ENCODE measurements at regions not wholly inside any gene's neighbourhood (a gene's known extent, or its start where the extent isn't known, plus 50 kb on each side); places are given as distances from the start of the nearest gene placed in this dataset.
"Not testable (repeated sequence)": the region's sequence is repeated elsewhere in the genome, so short reads cannot be mapped to it uniquely, and the experiment has no call there.

DNA sequence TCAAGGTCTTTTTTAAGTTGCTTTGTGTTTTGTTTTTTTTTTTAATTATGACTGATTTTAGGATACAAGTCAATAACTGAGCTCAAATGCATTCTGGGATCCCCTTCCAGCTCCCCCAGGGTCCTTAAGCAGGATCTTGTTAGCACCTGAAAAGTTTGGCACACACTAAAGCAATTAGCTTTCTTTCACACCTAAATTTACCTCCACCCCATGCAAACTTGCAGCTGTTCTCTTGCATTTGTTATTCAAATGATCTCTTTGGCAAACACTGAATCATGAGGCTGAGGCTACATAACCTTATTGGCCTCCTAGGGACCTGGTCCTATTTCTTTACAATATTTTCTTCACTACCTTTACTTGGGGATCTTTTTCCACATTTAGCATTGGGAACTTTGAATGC, 2026.1 kb upstream of the CELF4 start:
- Histone ChIP-seq H3K9me3 (ENCODE audit: control insufficient read depth, low read length) (no peaks in the 10 kb centered on the region), H3K4me3 (ENCODE audit: low read length) (no peak overlapping the region), H3K27me3 (ENCODE audit: control insufficient read depth, insufficient read depth) (no peaks in the 10 kb centered on the region), H3K27ac (ENCODE audit: low read length) (no peak overlapping the region), H3K4me1 (ENCODE audit: control insufficient read depth, insufficient read depth, low read length) (no peaks in the 10 kb centered on the region)
- no peak for ATAC-seq
- intact Hi-C loops (cut with DNase I), result no loop called here
- DNase-seq, result no peak

DNA sequence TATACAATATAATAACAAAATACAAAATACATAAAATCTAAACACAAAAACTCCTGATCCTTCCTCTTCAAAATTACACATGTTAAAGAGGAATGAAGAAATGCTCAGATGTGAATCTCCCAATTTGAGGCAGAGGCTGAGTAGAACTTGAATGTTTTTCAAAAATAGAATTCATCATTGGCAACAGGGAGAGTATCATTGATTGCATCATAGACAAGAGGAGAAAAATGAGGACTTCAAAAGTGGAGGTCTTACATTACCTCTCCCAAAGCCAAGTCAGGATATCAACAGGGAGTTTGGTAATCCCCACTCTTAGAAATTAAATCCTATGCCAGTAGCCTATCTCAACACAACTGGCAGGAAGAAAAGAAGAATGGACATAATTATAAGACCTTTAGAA, 2023.9 kb upstream of the CELF4 start:
- no peak for DNase-seq
- intact Hi-C loops (cut with DNase I), result no loop called here
- no peaks in the 10 kb centered on the region for H3K4me1 ChIP-seq (ENCODE audit: control insufficient read depth, insufficient read depth, low read length)
- ATAC-seq, result no peak
- no peaks in the 10 kb centered on the region for H3K27me3 ChIP-seq (ENCODE audit: control insufficient read depth, insufficient read depth)
- H3K27ac ChIP-seq (ENCODE audit: low read length), result no peak overlapping the region
- H3K9me3 ChIP-seq (ENCODE audit: control insufficient read depth, low read length), result no peaks in the 10 kb centered on the region
- no peak overlapping the region for H3K4me3 ChIP-seq (ENCODE audit: low read length)

DNA sequence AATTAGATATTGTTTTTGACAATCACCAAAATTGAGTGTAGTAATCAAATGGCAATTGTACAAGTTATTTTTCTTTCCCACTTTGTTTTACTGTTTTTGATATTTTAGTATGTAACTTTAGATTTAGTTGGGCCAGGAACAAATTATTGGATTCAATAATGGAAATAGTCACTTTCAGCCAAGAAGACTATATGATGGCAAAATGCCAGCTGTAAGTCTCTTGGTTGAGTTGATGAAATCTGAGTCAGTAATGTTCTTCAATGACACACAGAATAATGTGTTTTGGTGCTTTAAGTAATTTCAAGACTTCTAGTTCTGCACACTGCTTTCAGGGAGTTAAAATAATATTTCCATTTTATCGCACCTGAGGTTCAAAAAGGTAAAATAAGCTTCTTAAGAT, 2022.0 kb upstream of the CELF4 start:
- 92% methylated on average over 1 of the region's 1 CpG for WGBS
- intact Hi-C loops (cut with DNase I), result no loop called here
- Histone ChIP-seq H3K27me3 (ENCODE audit: control insufficient read depth, insufficient read depth) (no peaks in the 10 kb centered on the region), H3K9me3 (ENCODE audit: control insufficient read depth, low read length) (no peaks in the 10 kb centered on the region), H3K4me3 (ENCODE audit: low read length) (no peak overlapping the region), H3K27ac (ENCODE audit: low read length) (no peak overlapping the region), H3K4me1 (ENCODE audit: control insufficient read depth, insufficient read depth, low read length) (no peaks in the 10 kb centered on the region)
- no peak for ATAC-seq
- no peak for DNase-seq

DNA sequence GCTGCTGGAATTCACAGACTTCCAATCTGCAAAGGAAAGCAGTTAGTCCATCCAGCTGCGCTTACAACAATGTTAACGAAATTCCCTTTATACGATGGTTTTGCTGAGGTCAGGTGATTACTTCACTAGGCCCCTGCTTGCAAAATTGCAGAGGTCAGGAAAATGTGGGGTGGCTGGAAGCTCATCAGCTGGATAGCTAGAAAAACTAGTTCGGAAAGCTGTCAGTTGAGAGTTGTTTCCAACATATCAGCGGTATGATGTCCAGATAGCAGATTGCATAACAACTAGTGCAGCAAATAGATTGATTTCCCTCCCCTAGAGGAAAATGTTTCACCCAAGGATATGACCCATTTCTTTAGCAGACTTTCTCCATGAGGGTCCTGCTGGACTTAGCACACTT, 2021.1 kb upstream of the CELF4 start:
- ATAC-seq (no peak), DNase-seq (no peak)
- 88% methylated on average over 5 of the region's 5 CpGs for WGBS
- no peaks in the 10 kb centered on the region for H3K27me3 ChIP-seq (ENCODE audit: control insufficient read depth, insufficient read depth)
- intact Hi-C loops (cut with DNase I), result no loop called here
- H3K27ac ChIP-seq (ENCODE audit: low read length), result no peak overlapping the region
- H3K4me1 ChIP-seq (ENCODE audit: control insufficient read depth, insufficient read depth, low read length), result no peaks in the 10 kb centered on the region
- no peaks in the 10 kb centered on the region for H3K9me3 ChIP-seq (ENCODE audit: control insufficient read depth, low read length)
- H3K4me3 ChIP-seq (ENCODE audit: low read length), result no peak overlapping the region

DNA sequence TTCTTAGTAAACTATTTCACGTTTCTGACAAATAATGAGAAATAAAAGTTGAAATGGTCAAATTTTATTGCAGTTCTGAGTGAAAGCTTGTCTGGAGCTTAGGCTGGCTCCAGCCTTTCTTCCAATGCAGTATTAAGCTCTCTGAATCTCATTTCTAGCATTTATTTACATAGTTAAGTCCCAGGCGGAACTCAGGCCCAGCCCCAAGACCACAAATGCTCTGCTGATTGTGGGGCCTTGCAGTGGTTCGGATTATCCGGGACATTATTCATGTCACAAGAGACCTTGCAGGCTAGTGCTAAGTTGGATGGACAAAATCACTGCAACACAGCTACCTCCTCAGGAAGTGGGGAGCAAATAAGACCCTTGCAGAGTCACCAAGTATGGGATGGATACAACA, 2009.3 kb upstream of the CELF4 start:
- intact Hi-C loops (cut with DNase I), result no loop called here
- DNase-seq (no peak), ATAC-seq (no peak)
- no peaks in the 10 kb centered on the region for H3K27me3 ChIP-seq (ENCODE audit: control insufficient read depth, insufficient read depth)
- no peaks in the 10 kb centered on the region for H3K4me1 ChIP-seq (ENCODE audit: control insufficient read depth, insufficient read depth, low read length)
- H3K27ac ChIP-seq (ENCODE audit: low read length), result no peak overlapping the region
- 65% methylated on average over 4 of the region's 4 CpGs for WGBS
- no peaks in the 10 kb centered on the region for H3K9me3 ChIP-seq (ENCODE audit: control insufficient read depth, low read length)
- H3K4me3 ChIP-seq (ENCODE audit: low read length), result no peak overlapping the region

DNA sequence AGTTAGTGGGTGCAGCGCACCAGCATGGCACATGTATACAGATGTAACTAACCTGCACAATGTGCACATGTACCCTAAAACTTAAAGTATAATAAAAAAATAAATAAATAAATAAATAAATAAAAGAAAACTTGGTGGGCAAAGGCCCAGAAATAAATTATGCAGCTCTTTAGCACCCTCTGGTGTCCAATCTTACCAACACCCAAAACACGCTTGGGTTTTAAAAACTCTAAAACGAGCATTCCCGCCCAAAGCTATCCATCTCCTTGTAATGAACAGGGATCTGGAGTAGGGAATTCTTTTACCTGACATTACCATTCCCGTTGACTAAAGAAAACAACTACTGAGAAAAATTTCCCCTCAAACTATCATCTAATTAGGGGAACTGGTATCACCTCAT, 2005.9 kb upstream of the CELF4 start:
- DNase-seq, result no peak
- Histone ChIP-seq H3K4me3 (ENCODE audit: low read length) (no peak overlapping the region), H3K4me1 (ENCODE audit: control insufficient read depth, insufficient read depth, low read length) (no peaks in the 10 kb centered on the region), H3K27ac (ENCODE audit: low read length) (no peak overlapping the region), H3K27me3 (ENCODE audit: control insufficient read depth, insufficient read depth) (no peaks in the 10 kb centered on the region), H3K9me3 (ENCODE audit: control insufficient read depth, low read length) (no peaks in the 10 kb centered on the region)
- 86% methylated on average over 5 of the region's 5 CpGs for WGBS
- no peak for ATAC-seq
- intact Hi-C loops (cut with DNase I), result no loop called here

DNA sequence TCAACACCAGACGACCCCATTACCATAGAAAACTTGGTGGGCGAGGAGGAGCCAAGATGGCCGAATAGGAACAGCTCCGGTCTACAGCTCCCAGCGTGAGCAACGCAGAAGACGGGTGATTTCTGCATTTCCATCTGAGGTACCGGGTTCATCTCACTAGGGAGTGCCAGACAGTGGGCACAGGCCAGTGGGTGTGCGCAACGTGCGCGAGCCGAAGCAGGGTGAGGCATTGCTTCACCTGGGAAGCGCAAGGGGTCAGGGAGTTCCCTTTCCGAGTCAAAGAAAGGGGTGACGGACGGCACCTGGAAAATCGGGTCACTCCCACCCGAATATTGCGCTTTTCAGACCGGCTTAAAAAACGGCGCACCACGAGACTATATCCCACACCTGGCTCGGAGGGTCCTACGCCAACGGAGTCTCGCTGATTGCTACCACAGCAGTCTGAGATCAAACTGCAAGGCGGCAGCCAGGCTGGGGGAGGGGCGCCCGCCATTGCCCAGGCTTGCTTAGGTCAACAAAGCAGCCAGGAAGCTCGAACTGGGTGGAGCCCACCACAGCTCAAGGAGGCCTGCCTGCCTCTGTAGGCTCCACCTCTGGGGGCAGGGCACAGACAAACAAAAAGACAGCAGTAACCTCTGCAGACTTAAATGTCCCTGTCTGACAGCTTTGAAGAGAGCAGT, 2000.1 kb upstream of the CELF4 start:
- intact Hi-C loops (cut with DNase I); H3K27ac ChIP-seq (ENCODE audit: low read length); H3K9me3 ChIP-seq (ENCODE audit: control insufficient read depth, low read length); H3K4me1 ChIP-seq (ENCODE audit: control insufficient read depth, insufficient read depth, low read length); ATAC-seq; H3K27me3 ChIP-seq (ENCODE audit: control insufficient read depth, insufficient read depth); H3K4me3 ChIP-seq (ENCODE audit: low read length): not testable (repeated sequence)
- 86% methylated on average over 28 of the region's 32 CpGs for WGBS
- DNase-seq, result peak in 1 of 3 donors; percentile 16

DNA sequence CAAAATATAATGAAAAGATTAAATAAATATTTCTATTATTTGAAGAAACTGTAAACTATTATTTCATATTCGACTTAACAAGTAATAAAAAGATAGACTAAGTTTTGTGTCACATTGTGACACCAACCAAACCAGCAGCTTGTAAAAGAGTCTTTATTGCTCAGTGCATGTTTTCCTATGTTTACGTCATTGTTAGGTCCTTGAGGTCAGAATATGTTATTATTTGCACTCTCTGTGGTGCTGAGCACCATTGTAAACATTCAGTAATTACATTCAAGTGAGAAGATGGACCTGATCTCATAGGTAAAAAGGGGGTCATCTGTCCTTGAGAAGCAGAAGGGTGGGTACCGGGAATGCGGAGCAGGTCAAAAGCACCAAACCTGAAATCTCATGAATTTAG, 1999.1 kb upstream of the CELF4 start:
- Histone ChIP-seq H3K4me3 (ENCODE audit: low read length) (no peak overlapping the region), H3K27ac (ENCODE audit: low read length) (no peak overlapping the region), H3K27me3 (ENCODE audit: control insufficient read depth, insufficient read depth) (no peaks in the 10 kb centered on the region), H3K9me3 (ENCODE audit: control insufficient read depth, low read length) (no peaks in the 10 kb centered on the region), H3K4me1 (ENCODE audit: control insufficient read depth, insufficient read depth, low read length) (no peaks in the 10 kb centered on the region)
- ATAC-seq (no peak), DNase-seq (no peak)
- WGBS, result 92% methylated on average over 4 of the region's 4 CpGs
- intact Hi-C loops (cut with DNase I), result no loop called here

DNA sequence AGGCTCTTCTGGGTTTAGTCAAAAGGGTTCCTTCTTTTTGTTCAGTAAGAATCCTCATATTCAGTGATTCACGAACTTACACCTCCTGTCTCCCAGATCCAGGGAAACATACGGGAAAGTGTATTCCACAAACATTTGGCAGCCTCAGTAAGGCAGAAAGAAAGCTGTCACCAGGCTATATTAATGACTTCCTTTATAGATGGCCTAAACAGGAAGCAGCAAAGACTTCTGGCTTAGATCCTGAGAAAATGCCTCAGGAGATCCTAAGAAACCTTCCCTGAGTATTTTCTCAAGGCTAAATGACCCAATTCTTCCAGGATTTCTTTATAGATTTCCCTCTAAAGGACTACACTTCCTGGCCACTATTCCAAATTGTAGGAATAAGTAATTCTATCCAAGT, 1995.5 kb upstream of the CELF4 start:
- DNase-seq (no peak), ATAC-seq (peak in 1 of 2 donors; percentile 49)
- 23% methylated on average over 2 of the region's 2 CpGs for WGBS
- intact Hi-C loops (cut with DNase I), result no loop called here
- Histone ChIP-seq H3K27ac (ENCODE audit: low read length) (no peak overlapping the region), H3K4me1 (ENCODE audit: control insufficient read depth, insufficient read depth, low read length) (no peaks in the 10 kb centered on the region), H3K4me3 (ENCODE audit: low read length) (no peak overlapping the region), H3K9me3 (ENCODE audit: control insufficient read depth, low read length) (no peaks in the 10 kb centered on the region), H3K27me3 (ENCODE audit: control insufficient read depth, insufficient read depth) (no peaks in the 10 kb centered on the region)

DNA sequence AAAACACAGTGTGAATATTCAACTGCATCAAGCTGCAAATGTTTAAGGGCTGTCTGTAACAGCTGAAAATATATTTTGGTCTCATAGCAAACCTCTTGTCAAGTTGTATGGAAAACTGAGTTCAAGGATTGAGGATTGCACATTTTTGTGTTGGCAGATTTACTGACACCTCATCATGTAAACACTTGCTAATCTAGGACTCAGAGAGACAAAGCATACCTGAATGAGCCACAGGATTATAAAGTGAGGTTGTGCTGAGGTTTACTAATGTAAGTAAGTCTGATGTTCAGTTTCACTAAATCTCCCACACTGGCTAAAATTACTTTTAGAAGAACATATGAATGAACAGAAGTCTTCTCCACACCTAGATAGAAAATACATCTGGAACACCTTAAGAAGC, 1993.1 kb upstream of the CELF4 start:
- H3K4me3 ChIP-seq (ENCODE audit: low read length), result no peak overlapping the region
- ATAC-seq (no peak), DNase-seq (no peak)
- H3K4me1 ChIP-seq (ENCODE audit: control insufficient read depth, insufficient read depth, low read length), result no peaks in the 10 kb centered on the region
- no peaks in the 10 kb centered on the region for H3K9me3 ChIP-seq (ENCODE audit: control insufficient read depth, low read length)
- H3K27me3 ChIP-seq (ENCODE audit: control insufficient read depth, insufficient read depth), result no peaks in the 10 kb centered on the region
- intact Hi-C loops (cut with DNase I), result no loop called here
- no peak overlapping the region for H3K27ac ChIP-seq (ENCODE audit: low read length)

DNA sequence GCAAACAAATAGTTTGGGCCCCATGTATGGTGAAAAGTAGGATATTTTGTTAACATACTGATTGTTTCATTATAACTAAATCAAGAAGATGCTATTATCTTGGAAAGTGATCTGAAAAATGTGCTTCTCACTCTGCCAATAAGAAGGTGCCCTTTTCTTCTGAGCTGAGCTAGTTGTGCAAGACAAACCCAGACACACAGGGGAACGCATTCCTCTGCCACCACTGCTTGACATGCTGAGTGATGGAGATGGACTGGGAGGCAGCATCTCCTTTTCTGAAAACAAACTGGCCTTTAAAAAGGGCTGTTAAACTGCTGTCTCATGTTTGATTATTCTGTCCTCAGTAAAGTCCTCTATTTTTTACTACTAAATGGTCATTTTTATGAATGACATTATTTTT, 1989.9 kb upstream of the CELF4 start:
- DNase-seq (no peak), ATAC-seq (no peak)
- no peaks in the 10 kb centered on the region for H3K27me3 ChIP-seq (ENCODE audit: control insufficient read depth, insufficient read depth)
- H3K27ac ChIP-seq (ENCODE audit: low read length), result no peak overlapping the region
- H3K4me1 ChIP-seq (ENCODE audit: control insufficient read depth, insufficient read depth, low read length), result no peaks in the 10 kb centered on the region
- intact Hi-C loops (cut with DNase I), result no loop called here
- WGBS, result 76% methylated on average over 1 of the region's 1 CpG
- no peak overlapping the region for H3K4me3 ChIP-seq (ENCODE audit: low read length)
- no peaks in the 10 kb centered on the region for H3K9me3 ChIP-seq (ENCODE audit: control insufficient read depth, low read length)

DNA sequence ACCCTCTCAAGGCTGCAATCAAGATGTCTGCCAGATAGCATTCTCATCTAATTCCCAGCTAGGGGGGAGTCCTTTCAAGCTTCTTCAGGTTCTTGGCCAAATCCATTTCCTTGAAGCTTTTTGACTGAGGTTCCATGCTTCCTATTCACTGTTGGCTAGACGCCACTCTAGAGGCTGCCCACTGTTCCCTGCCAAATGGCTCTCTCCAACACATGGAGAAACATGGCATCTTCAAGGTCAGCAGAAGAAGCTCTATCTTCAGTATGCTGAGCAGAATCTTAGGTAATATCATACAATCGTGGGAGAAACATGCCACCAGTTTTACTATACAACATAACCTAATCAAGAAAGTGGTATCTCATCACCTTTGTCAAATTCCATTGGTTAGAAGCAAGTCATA, 1985.1 kb upstream of the CELF4 start:
- ATAC-seq, result no peak
- WGBS, result 90% methylated on average over 2 of the region's 2 CpGs

More for the DNA sequence above, 1985.1 kb upstream of the CELF4 start:
- H3K27ac ChIP-seq (ENCODE audit: low read length), result no peak overlapping the region
- intact Hi-C loops (cut with DNase I), result no loop called here
- no peak overlapping the region for H3K4me3 ChIP-seq (ENCODE audit: low read length)
- DNase-seq, result no peak
- H3K4me1 ChIP-seq (ENCODE audit: control insufficient read depth, insufficient read depth, low read length), result no peaks in the 10 kb centered on the region
- H3K9me3 ChIP-seq (ENCODE audit: control insufficient read depth, low read length), result no peaks in the 10 kb centered on the region
- H3K27me3 ChIP-seq (ENCODE audit: control insufficient read depth, insufficient read depth), result no peaks in the 10 kb centered on the region
